Left ventricle myocardium inferior (tissue), 1 donor: ENCODE measurements at regions not wholly inside any gene's neighbourhood (a gene's known extent, or its start where the extent isn't known, plus 50 kb on each side); places are given as distances from the start of the nearest gene placed in this dataset.

Source experiments
- DNase-seq: peaks from one replicate; pipeline ENCODE4 v3.0.0-alpha.2; 2020
- H3K27ac ChIP-seq: fragments of 200-600 bp; replicated peaks from 2 replicates; pipeline ENCODE4 v1.8.0; 2021
- H3K27me3 ChIP-seq: fragments of 200-600 bp; 2 replicates; pipeline ENCODE4 v1.8.0; 2021; ENCODE audit warnings: low read depth
- H3K36me3 ChIP-seq: fragments of 200-600 bp; 2 replicates; pipeline ENCODE4 v1.8.0; 2021
- H3K4me1 ChIP-seq: fragments of 200-600 bp; 2 replicates; pipeline ENCODE4 v1.8.0; 2021
- H3K4me3 ChIP-seq: fragments of 200-600 bp; 2 replicates; pipeline ENCODE4 v1.8.0; 2021; ENCODE audit warnings: mild to moderate bottlenecking, moderate library complexity
- H3K9me3 ChIP-seq: fragments of 200-600 bp; replicated peaks from 2 replicates; pipeline ENCODE4 v1.8.0; 2021
- intact Hi-C: fragments of 100-400 bp; cut with micrococcal nuclease; formaldehyde crosslinking; loops from one replicate; pipeline ENCODE4 v1.11.0; 2022
- TF ChIP-seq, protein P1 (sequence below): fragments of 200-600 bp; IDR thresholded peaks from 2 replicates; pipeline ENCODE4 v1.8.0; 2021; ENCODE audit warnings: antibody characterized with exemption, mild to moderate bottlenecking, borderline replicate concordance
- donor health status: DM: no; HTN: yes; CAD: no; lungs with severe emphysema.

GRCh38 chr12:131529196-131530040 is 181.5 kb upstream of the SFSWAP start:
- H3K27ac ChIP-seq = no peak overlapping the region
- no peak for DNase-seq
- no peaks in the 10 kb centered on the region for H3K4me1 ChIP-seq
- H3K27me3 ChIP-seq = peaks cover 95% of the 10 kb centered on the region
- TF ChIP-seq, protein P1, sequence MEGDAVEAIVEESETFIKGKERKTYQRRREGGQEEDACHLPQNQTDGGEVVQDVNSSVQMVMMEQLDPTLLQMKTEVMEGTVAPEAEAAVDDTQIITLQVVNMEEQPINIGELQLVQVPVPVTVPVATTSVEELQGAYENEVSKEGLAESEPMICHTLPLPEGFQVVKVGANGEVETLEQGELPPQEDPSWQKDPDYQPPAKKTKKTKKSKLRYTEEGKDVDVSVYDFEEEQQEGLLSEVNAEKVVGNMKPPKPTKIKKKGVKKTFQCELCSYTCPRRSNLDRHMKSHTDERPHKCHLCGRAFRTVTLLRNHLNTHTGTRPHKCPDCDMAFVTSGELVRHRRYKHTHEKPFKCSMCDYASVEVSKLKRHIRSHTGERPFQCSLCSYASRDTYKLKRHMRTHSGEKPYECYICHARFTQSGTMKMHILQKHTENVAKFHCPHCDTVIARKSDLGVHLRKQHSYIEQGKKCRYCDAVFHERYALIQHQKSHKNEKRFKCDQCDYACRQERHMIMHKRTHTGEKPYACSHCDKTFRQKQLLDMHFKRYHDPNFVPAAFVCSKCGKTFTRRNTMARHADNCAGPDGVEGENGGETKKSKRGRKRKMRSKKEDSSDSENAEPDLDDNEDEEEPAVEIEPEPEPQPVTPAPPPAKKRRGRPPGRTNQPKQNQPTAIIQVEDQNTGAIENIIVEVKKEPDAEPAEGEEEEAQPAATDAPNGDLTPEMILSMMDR = no peak
- no peaks in the 10 kb centered on the region for H3K36me3 ChIP-seq
- H3K9me3 ChIP-seq = no peaks in the 10 kb centered on the region
- intact Hi-C loops = no loop called here
- H3K4me3 ChIP-seq = no peak overlapping the region

- H3K36me3 ChIP-seq = no peaks in the 10 kb centered on the region
- H3K4me1 ChIP-seq = no peaks in the 10 kb centered on the region
- H3K4me3 ChIP-seq = no peak overlapping the region
- H3K9me3 ChIP-seq = no peaks in the 10 kb centered on the region
- TF ChIP-seq, protein P1 = no peak
- no peak overlapping the region for H3K27ac ChIP-seq
- DNase-seq = no peak
- peaks cover 96% of the 10 kb centered on the region for H3K27me3 ChIP-seq
- intact Hi-C loops = no loop called here
Observed at GRCh38 chr12:131530041-131530332, 180.9 kb upstream of the SFSWAP start.

GRCh38 chr12:131530422-131530821 is 180.5 kb upstream of the SFSWAP start:
- TF ChIP-seq, protein P1 = no peak
- H3K4me3 ChIP-seq = no peak overlapping the region
- no peak overlapping the region for H3K27ac ChIP-seq
- DNase-seq = no peak
- H3K27me3 ChIP-seq = peaks cover 95% of the 10 kb centered on the region
- H3K9me3 ChIP-seq = no peaks in the 10 kb centered on the region
- H3K36me3 ChIP-seq = no peaks in the 10 kb centered on the region
- intact Hi-C loops = no loop called here
- H3K4me1 ChIP-seq = no peaks in the 10 kb centered on the region

DNA sequence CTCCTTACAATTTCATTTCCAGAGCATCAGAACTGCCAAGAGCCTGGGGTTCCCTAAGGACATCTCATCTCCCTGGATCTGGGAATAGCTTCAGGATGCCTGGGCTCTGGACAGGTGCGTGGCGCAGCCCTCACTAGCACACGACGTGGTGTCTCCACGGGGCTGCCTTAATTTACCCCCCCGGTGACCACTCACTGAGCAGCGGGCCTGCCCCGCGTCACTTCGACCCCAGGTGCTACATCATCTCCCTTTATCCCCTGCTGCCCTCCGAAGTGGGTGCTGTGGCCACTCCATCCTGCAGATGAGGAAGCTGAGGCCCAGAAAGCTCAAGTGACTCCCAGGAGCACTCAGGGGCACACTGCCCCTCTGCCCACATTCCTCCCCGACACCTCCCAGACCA is 177.8 kb upstream of the SFSWAP start:
- DNase-seq = no peak
- TF ChIP-seq, protein P1 = no peak
- intact Hi-C loops = no loop called here
- no peaks in the 10 kb centered on the region for H3K9me3 ChIP-seq
- H3K4me3 ChIP-seq = no peak overlapping the region
- H3K4me1 ChIP-seq = no peaks in the 10 kb centered on the region
- H3K27ac ChIP-seq = no peak overlapping the region
- H3K27me3 ChIP-seq = peaks cover 88% of the 10 kb centered on the region
- no peaks in the 10 kb centered on the region for H3K36me3 ChIP-seq

- H3K27me3 ChIP-seq = peaks cover 71% of the 10 kb centered on the region
- no peak for DNase-seq
- intact Hi-C loops = no loop called here
- no peak overlapping the region for H3K27ac ChIP-seq
- TF ChIP-seq, protein P1 = no peak
- no peak overlapping the region for H3K4me3 ChIP-seq
- no peaks in the 10 kb centered on the region for H3K4me1 ChIP-seq
- H3K9me3 ChIP-seq = no peaks in the 10 kb centered on the region
- H3K36me3 ChIP-seq = no peaks in the 10 kb centered on the region
Observed at GRCh38 chr12:131535779-131536178, 175.1 kb upstream of the SFSWAP start.
